ENCODE measurements at regions not wholly inside any gene's neighbourhood (a gene's known extent, or its start where the extent isn't known, plus 50 kb on each side); places are given as distances from the start of the nearest gene placed in this dataset.

DNA sequence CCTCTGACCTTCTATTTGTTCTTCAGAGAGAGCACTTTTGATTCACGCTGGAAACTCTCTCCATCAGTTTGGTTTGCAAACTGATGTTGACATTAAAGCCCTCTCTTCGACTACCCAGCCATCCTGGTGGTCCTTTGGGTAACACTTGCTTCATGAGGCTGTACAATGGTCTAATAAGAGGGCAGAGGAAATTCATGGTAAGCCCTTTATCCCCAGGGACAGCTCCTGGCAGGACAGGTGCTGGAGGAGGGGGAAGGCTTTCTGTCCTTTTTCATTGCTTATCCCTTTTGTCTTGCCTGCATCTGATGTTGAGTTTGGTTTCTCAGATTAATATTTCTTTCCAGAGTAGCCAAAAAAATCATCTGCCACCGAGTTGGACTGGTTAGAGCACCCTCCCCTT is 52.1 kb upstream of the CD93 start:
- TF ChIP-seq TFCP2L1 (CRISPR knock-in tag; IDR thresholded peaks at IDR 0.05) (no peak), HMGXB4 (CRISPR knock-in tag; IDR thresholded peaks at IDR 0.05; ENCODE audit: borderline replicate concordance) (no peak), SREBF2 (IDR thresholded peaks at IDR 0.05) (no peak), RNF2 (IDR thresholded peaks at IDR 0.05; ENCODE audit: borderline replicate concordance, low read depth) (no peak), FOSB (CRISPR knock-in tag; IDR thresholded peaks at IDR 0.05) (no peak), KDM5A (IDR thresholded peaks at IDR 0.05) (no peak), CHD2 (IDR thresholded peaks at IDR 0.05; ENCODE audit: low read length, partially characterized antibody) (no peak), HOXB5 (CRISPR knock-in tag; IDR thresholded peaks at IDR 0.05) (no peak), ELK1 (IDR thresholded peaks at IDR 0.05; ENCODE audit: low read depth, low read length) (no peak), CBX2 (IDR thresholded peaks at IDR 0.05; ENCODE audit: borderline replicate concordance, low read depth) (no peak), POLR2AphosphoS2 (conservative IDR thresholded peaks at IDR 0.05; ENCODE audit: low read length) (no peak)
- TF ChIP-seq, protein P1, sequence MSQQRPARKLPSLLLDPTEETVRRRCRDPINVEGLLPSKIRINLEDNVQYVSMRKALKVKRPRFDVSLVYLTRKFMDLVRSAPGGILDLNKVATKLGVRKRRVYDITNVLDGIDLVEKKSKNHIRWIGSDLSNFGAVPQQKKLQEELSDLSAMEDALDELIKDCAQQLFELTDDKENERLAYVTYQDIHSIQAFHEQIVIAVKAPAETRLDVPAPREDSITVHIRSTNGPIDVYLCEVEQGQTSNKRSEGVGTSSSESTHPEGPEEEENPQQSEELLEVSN (IDR thresholded peaks at IDR 0.05; ENCODE audit: borderline replicate concordance, low read depth), result no peak
- no peak for FAIRE-seq

GRCh38 chr20:23136893-23137745 is 51.0 kb upstream of the CD93 start:
- H3K4me2 ChIP-seq, result 0 out of 3 replicates have a peak overlapping the region, but pooled peaks have one; percentile 3
- WGBS (ENCODE audit: missing lambda C conversion rate), result 85% methylated on average over 20 of the region's 20 CpGs
- CTCF ChIA-PET, result interaction anchor here (1.3 kb wide), 1 partner anchor 20 kb away, joined by 3 read pairs; no protein-coding TSS in a partner anchor
- peak in 1 of 2 experiments; percentile 43 for DNase-seq (ENCODE audit: low read depth in 1 of 2, low spot score in 1 of 2)
- no peaks in the 10 kb centered on the region for H3K9me3 ChIP-seq
- no peak overlapping the region for H3K4me3 ChIP-seq
- TF ChIP-seq GATA3 (IDR thresholded peaks at IDR 0.05; ENCODE audit: borderline replicate concordance) (no peak), CHD2 (IDR thresholded peaks at IDR 0.05; ENCODE audit: low read length, partially characterized antibody) (no peak), HDAC2 (IDR thresholded peaks at IDR 0.05) (no peak), HOXA7 (CRISPR knock-in tag; IDR thresholded peaks at IDR 0.05) (no peak), RARB (CRISPR knock-in tag; IDR thresholded peaks at IDR 0.05) (no peak), SMC3 (IDR thresholded peaks at IDR 0.05) (no peak), MAZ (IDR thresholded peaks at IDR 0.05; ENCODE audit: borderline replicate concordance, low read depth, low read length) (no peak), TFCP2L1 (CRISPR knock-in tag; IDR thresholded peaks at IDR 0.05) (no peak)
- POLR2A ChIA-PET, result no interaction called here
- ATAC-seq, result peak in 1 of 2 experiments; percentile 27; a peak in 3 of 6 replicates
- no peak for FAIRE-seq
- H3K4me1 ChIP-seq, result peaks cover 6% of the 10 kb centered on the region; the same call in 2 of the 3 replicates
- H3K27ac ChIP-seq, result peak overlapping the region in 1 of 2 experiments; percentile 39; a peak in 1 of 6 replicates

More for the DNA sequence above, 52.1 kb upstream of the CD93 start:
- Histone ChIP-seq H3K4me1 (peaks cover 15% of the 10 kb centered on the region), H3K4me2 (no peak overlapping the region), H3K9me3 (no peaks in the 10 kb centered on the region), H3K4me3 (no peak overlapping the region), H3K27ac (no peak overlapping the region)
- WGBS (ENCODE audit: missing lambda C conversion rate), result 44% methylated on average over 3 of the region's 3 CpGs
- ChIA-PET POLR2A (no interaction called here), CTCF (no interaction called here)
- ATAC-seq, result no peak
- no peak for DNase-seq (ENCODE audit: low read depth in 1 of 2, low spot score in 1 of 2)
